HG02588 (cell line): ENCODE measurements at regions not wholly inside any gene's neighbourhood (a gene's known extent, or its start where the extent isn't known, plus 50 kb on each side); places are given as distances from the start of the nearest gene placed in this dataset.

Experiments
- ATAC-seq: cut with Tn5 transposase; IDR thresholded peaks from one replicate; pipeline ENCODE4 v1.9.1; 2021; ENCODE audit warnings: mild to moderate bottlenecking, moderate library complexity; ENCODE audit not compliant: unreplicated experiment

DNA sequence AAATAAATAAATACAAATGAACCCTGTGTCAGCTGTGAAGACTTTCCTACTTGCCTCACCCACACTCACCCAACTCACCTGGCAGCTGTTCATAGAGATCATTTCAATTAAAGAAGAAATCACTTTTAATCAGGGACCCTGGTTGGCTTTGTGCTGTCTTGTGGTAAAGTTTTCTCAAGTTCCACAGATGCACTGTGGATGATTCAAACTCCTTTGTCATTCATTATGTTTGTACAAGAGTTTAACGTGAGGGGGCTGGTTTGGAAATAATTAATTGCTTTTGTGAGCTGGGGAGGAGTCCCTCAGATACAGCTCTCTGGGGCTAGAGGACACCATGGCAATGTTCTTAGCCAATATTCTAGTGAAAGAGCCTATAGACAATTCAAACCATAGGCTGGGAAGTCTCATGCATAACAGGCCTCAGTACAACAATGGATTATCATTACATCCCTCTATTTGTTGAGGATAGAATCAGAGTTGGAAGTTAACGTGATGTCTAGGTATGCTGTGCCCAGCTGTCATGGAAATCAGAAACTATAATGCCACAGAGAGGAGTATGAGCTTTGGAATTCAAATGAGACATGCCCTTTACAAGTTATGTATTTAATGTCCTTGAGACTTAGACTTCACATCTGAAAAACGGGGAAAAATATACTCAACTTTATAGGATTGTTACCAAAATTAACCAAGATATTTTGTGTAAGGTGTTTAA lies 698.5 kb downstream of the KCNA4 start:
- no peak for ATAC-seq

DNA sequence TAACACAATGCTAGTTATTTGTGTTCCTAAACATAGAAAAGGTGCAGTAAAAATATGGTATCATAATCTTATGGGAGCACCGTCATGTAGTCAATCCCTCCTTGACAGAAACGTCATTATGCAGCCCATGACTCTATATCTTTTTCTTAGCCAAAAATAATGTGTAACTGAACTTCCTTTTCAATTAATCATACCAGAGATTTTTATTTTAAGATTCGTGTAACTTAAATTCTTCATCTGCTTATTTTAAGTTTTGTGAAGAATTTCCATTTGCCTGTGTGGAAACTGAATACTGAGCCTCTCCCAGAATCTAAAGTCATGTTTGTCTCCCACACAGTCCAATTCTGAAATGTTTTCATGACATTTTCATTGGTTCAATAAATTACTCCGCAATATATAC lies 699.1 kb downstream of the KCNA4 start:
- ATAC-seq, result no peak

DNA sequence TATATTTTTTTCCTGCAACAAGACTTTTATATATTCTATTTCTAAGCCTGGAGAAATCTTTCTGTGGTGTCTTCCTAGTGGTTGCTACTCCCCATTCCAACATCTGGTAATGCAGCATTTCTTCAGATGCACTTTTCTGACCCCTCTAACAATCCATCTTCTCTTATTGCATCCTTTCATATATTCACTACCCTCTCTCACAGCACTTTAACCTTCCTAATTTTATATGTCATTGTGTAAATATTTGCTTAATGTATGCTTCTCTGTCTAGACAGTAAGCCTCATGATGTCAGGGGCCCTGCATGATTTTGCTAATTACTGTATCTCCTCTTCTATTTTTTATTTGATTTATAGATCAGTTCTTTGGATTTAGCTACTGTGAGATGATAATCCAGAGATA lies 701.6 kb downstream of the KCNA4 start:
- ATAC-seq, result no peak

DNA sequence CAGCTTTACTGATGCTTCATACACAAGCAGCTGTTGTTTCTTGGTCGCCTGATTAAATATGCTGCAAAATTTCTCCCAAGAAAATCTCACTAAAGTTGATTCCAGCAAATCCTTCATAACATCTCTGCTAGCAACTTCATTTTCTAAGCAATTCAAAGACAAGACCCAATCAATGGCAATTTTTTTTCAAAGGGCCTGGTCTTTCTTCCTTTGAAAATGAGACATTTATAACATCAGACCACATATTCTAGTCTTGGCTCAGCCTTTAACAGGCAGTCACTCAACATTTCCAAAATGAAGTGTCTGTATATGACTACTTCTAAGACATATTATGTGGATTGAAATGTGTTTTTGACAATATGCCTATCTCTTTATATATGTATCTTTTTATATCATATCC lies 702.6 kb downstream of the KCNA4 start:
- no peak for ATAC-seq

DNA sequence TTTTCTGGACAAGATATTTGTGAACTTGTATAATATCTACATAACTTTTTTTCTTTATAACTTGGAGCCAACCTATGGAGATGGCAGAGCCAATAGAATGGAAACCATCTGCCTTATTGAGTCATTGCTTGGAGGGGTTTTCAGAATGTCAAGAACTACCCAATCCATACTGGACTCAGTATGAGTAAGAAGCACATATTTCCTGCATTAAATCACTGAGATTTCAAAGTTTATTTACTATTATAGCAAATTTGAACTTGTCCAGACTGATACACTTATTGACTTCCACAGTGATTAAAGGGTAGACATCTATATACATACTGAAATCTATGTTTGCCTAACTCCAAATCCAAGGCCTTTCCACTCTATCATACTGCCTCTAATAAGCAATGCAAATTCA lies 704.0 kb downstream of the KCNA4 start:
- ATAC-seq, result no peak

DNA sequence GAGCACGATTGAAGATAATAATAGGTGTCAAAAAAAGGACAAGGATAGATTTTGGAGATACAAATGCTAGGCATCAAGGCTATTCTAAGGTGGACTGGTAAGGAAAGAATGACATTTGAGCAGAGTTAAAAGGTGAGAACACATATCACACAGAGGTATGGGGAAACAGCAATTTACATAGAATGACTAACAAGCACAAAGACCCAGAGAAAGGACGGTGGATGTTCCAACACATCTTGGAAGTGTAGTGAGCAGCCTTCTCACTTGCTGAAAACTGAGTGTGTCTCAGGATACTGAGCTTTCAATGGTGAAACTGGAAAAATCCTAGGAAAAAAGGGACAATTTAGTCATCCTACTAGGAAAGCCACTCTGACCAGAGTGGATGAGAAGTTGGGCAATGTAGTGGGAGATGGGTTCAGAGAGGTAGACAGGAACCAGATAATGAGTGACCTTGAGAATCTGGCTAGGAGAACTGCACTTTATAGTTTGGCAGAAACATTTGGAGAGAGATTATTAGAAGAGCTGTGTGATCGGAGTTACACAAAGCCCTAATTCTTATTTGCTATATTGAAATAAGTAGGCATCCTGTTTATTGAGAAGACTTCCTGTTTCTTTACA lies 706.0 kb downstream of the KCNA4 start:
- no peak for ATAC-seq

DNA sequence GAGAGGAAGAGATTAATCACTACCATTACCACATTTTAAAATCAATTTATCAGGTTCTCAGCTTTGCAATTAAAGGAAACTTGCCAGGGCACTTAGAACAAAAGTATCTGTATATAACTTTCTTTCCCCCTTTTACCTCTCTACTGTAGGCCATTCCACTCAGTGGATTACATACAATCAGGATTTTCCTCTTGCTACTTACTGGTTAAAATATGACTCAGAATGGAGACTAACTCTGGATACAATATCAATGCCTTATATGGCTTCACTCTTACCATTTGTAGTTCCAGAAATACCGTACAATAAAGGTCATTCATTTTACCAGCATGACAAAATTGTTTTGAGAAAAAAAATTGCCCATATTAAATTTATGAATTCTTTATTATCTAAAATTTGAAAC lies 706.8 kb downstream of the KCNA4 start:
- no peak for ATAC-seq

DNA sequence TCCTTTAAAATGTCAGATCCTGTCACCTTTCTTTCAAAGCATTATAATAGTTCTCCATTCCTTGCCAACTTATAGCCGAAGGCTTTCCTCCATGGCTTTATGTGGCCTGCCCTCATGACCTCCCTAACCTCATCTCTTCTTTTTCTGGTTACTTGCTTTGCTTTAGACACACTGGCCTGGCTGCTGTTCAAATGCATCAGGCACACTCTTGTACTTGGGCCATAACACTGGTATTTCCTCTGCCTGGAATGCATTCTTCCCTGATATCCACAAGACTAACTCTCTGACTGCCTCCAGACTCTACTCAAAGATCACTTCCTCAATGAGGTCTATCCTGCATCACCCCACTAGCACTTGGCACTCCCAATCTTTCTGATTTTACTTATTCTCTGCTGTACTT lies 710.3 kb downstream of the KCNA4 start:
- ATAC-seq, result no peak

DNA sequence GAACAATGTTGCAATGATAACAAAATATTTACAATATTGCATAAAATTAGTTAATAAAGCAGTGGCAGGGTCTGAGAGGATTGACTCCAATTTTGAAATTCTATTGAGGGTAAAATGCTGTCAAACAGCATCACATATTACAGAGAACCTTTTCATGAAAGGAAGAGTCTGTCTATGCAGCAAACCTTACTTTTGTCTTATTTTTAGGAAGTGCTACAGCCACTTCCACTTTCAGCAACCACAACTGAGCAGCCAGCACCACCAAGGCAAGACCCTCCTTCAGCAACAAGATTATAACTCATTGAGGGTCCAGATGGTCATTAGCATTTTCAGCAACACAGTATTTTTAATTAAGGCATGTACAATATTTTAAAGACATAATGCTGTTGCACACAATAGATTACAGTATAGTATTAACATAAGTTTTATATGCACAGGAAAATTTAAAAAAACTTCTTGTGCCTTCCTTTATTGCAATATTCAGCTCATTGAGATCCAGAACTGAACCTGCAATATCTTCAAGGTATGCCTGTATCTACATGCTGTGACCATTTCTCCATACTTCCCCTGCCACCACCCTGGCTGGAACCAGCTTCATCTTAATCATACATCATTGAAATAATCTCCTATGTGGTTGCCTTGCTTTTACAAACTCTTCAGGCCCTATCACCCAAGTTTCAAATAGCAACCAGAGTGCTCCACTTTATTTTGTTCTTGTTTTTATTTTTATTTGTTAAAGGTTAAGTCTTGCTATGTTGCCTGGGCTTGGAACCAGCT lies 711.2 kb downstream of the KCNA4 start:
- no peak for ATAC-seq

DNA sequence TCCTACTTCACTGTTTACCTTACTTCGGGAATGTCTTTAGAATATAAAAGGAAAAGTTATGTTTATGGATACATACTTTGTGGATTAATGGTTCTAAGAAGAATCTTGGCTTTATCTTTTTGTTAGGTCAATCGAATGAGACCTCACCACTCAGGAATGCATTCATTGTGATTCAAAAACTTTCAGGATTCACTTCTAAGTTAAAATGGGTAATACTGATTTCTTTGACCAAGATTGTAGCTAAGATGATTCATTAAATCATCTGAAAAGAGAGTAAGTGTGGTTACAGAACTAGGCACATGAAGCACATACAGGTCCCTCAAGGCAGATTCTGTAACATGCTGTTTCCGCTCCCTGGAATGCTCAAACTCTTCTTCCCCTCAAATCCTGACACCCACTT lies 716.4 kb downstream of the KCNA4 start:
- ATAC-seq, result no peak

DNA sequence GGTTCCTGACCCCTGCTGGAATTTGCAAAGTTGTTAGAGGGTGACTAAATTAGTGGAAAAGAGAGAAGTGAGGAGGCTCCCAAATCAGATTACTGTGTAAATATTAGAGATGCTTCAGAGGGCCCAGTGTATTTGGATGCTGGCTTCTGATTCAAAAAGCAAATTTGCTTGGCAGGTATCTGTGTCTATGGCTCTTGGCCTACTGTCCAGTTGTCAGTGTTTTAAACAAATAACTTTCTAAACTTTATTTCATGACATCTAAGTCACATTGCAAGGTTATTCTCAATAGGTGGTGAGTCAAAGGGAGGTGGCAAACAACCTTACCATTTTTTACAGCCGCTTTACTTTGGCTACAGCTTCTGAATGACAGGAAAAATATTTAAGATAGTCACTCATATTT lies 720.1 kb downstream of the KCNA4 start:
- ATAC-seq, result no peak

DNA sequence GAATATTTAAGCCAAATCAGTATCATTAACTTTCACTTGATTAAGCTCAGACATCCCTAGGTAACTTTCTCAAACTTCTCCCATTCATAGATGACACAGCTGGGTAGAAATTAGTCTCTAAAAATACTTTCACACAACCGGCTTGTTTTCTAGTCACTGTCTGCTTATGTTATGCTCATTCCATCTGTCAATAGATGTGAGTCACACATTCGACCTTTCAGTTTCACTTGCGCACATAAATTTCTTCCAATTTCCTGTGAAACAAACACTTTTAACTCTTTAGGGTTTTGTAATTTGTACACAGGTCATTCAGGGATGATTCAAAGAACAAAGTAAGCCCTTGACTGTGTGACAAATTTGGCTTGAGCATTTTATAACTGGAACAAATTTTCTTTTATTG lies 723.0 kb downstream of the KCNA4 start:
- peak; percentile 95 for ATAC-seq

DNA sequence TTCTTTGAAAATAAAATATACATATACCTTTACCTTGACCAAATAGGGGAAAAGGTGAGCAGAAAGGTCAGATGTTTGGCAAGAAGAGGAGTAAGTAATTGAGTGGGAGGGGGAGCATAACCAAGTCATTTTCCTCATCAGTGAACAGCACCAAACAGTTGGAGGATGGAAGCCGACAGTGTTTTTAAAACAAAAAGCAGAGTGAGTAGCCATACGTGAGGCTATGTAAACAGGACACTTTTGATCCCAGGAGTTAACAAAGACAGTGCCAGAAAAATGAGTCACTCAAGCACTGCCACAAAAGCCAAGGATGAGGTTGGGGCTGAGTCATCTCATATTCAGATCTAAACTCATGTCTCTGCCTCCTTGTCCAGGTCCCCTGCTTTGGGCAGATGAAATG lies 734.7 kb downstream of the KCNA4 start:
- ATAC-seq, result no peak

DNA sequence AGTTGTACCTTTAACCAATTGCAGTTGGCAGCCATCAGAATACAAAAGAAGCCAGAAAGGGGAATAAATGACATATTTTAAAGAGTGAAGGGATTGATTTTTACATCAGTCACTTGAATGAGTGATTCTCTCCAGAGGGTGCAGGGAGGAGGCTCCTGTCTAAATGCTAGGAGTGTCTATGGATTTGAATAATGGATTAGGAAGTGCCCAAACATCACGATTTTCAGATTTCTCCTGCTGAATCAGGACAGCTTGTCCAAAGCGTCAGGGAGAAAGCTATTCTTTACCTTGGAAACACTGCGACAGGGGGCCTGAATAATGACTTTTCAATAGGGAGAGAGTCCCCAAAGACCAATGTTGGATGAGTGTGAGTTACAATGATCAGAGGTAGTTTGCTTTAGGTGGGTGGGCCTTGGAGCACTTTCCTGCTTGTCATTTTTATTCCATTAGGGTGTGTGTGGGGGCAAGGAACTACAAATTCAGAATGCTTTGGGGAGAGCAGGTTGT lies 735.5 kb downstream of the KCNA4 start:
- no peak for ATAC-seq

DNA sequence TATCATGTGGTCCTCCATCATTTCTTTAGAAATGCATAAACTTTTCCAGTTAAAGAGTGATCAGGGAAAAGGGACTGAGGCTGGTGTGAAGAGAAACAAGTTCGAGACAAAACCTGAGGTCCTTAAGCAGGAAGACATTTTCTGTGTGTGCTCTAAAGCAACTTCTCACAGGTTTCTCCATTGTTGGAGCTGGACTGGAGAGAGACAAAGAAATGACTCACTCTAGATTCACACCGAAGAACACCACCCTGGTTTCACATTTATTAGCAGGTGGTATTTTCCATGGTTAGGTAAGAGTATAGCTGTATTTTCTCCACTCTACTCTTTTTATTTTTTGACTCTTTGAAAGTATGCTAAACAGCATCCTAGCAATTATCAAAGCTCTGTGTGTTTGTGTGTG lies 736.4 kb downstream of the KCNA4 start:
- no peak for ATAC-seq

DNA sequence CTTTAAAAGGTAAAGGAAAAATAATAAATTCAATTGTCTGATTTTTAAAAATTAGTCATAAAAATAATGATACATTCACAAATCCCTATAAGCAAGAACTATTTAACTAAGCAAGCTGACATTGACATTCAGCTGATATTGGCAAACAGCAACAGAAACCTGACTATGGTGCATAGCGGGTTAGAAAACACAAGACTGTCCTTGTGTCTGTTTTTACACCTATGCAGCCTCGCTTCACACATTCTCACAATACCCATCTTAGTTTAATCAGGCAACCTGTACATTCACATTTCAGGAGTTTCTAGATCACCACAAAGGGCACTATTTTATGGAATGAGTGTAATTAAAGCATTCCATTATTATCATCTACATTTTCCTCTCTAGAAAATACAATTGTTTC lies 737.1 kb downstream of the KCNA4 start:
- no peak for ATAC-seq

DNA sequence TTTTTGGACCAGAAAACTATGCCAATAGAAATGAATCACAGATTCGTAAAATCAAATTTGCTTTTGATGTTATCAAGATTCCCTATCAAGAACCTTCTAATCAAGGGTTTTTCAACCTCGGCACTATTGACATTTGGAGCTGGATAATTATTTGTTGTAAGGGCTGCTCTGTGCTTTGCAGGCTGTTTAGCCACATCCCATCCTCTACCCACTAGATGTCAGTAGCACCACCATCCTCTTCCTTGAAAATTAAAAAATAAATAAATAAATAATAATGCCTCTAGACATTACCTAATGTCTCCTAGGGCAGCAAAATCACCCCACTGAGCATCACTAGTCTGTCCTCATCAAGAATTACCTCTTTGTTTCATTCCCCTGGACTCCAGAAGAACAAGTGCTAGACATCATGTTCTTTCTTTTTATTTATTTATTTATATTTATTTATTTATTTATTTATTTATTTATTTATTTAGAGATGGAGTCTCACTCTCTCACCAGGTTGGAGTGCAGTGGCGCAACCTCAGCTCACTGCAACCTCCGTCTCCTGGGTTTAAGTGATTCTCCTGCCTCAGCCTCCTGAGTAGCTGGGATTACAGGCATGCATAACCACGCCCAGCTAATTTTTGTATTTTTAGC lies 744.7 kb downstream of the KCNA4 start:
- ATAC-seq, result no peak

DNA sequence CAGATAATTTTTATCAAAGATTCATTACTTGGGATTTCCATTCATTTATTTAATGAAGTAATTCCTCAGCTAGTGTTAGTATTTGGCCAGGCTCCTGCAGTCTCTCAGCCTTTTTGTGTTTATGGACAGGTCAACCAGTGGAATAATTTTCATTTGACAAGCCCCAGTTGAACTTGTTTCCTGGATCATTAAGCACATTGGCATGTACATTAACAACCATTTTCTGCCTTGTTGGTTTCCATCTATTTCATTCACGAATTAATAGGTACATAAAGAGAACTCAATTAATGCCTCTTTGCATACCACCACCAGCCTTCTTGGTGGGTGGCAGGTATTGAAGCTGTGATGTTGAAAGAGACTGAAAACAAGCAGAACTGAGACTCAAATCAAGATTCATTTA lies 745.2 kb downstream of the KCNA4 start:
- ATAC-seq, result no peak

DNA sequence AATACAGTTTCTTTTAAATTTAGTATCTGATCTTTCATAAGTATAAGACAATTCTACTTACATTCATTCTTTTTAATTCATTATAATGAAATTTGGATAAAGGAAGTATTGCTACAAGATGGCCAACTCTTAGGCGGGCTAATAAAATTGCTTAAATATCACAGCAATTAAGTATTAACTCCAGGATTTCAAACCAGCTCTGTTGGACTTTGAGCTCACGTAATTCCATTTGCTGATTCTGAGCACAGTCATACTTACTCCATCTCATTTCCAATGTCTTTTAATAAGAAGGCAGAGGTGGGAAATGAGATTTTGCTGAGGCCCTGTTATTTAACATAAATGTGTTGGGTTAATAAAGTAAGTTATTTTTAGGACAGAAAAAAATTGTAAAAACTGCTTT lies 748.1 kb downstream of the KCNA4 start:
- no peak for ATAC-seq

DNA sequence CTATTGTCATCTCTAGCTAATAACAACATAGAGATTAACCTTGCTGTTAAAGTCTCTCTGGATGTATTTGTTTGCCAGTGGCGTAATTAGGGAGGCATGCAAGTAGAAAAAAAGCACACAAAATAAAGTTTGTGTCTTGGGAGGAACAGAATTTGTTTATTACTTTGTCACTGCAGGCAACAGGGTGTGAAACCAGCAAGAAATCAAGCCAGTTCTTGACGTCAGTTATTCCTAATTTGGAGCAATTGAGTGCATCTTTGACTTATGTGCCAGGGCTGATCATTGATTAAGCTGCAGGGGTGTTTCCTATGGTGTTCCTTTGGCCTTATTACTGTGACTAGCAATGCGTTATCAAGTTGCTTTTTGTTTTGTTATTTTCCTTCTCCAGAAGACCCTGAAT lies 751.0 kb downstream of the KCNA4 start:
- ATAC-seq, result no peak

DNA sequence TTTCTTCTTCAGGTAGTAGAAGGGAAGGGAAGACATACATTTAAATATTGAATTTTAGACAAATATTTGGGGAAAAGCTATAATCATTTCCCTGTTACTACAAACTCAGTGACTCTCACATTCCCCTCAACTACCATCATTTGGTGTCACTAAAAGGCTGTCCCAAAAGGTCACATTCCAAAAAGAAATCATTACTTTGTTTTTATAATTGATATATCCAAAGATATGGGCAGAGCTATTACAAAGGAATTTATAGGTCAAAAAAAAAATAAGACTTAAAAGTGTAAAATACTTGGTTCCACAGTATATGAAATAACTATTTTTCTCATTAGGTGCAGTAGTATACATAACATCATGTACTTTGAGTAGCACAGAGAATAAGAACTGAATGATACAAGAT lies 751.4 kb downstream of the KCNA4 start:
- ATAC-seq, result no peak
